ENCODE measurements at regions not wholly inside any gene's neighbourhood (a gene's known extent, or its start where the extent isn't known, plus 50 kb on each side); places are given as distances from the start of the nearest gene placed in this dataset.

DNA sequence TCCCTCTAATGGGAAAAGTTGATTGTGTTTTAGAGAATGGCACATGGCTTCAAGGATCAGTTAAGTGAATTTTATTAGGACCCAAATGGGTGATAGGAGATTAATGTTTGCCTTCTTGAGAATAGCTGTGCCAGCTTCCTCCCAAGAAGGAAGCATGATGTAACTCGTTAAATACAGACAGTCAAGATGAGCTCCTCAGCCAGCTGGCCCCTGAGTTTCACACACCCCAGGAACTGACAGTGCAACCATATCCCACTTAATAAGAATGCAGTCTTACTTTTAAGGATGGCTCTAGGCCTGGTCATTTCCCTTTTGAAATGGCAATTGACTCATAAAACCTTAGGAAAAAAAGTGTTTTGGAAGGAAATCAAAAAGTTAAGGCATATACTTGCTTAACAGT, 472.8 kb upstream of the KCNMB2 start:
- TF ChIP-seq POLR2AphosphoS5 (IDR thresholded peaks at IDR 0.05; ENCODE audit: low read depth, low read length), result no peak
- TF ChIP-seq, protein P1, sequence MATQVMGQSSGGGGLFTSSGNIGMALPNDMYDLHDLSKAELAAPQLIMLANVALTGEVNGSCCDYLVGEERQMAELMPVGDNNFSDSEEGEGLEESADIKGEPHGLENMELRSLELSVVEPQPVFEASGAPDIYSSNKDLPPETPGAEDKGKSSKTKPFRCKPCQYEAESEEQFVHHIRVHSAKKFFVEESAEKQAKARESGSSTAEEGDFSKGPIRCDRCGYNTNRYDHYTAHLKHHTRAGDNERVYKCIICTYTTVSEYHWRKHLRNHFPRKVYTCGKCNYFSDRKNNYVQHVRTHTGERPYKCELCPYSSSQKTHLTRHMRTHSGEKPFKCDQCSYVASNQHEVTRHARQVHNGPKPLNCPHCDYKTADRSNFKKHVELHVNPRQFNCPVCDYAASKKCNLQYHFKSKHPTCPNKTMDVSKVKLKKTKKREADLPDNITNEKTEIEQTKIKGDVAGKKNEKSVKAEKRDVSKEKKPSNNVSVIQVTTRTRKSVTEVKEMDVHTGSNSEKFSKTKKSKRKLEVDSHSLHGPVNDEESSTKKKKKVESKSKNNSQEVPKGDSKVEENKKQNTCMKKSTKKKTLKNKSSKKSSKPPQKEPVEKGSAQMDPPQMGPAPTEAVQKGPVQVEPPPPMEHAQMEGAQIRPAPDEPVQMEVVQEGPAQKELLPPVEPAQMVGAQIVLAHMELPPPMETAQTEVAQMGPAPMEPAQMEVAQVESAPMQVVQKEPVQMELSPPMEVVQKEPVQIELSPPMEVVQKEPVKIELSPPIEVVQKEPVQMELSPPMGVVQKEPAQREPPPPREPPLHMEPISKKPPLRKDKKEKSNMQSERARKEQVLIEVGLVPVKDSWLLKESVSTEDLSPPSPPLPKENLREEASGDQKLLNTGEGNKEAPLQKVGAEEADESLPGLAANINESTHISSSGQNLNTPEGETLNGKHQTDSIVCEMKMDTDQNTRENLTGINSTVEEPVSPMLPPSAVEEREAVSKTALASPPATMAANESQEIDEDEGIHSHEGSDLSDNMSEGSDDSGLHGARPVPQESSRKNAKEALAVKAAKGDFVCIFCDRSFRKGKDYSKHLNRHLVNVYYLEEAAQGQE (IDR thresholded peaks at IDR 0.05; ENCODE audit: insufficient read depth in 1 of 2, low read depth in 2 of 2, low read length in 2 of 2), result no peak
